OCI-LY1 (cell line): ENCODE measurements at regions not wholly inside any gene's neighbourhood (a gene's known extent, or its start where the extent isn't known, plus 50 kb on each side); places are given as distances from the start of the nearest gene placed in this dataset.

ENCODE experiments used
- H2AFZ ChIP-seq: fragments of 200-600 bp; sonication (generic), shearing (Covaris generic); 2 replicates; pipeline ENCODE4 v1.6.0; 2014; ENCODE audit warnings: antibody characterized with exemption, mild to moderate bottlenecking, low read length
- H3F3A ChIP-seq: fragments of 200-600 bp; sonication (generic), shearing (Covaris generic); 2 replicates; pipeline ENCODE4 v1.6.0; 2014; ENCODE audit warnings: mild to moderate bottlenecking, antibody characterized with exemption, low read length, moderate library complexity; ENCODE audit not compliant: insufficient read depth
- H3K27ac ChIP-seq: fragments of 200-600 bp; sonication (generic); 2 replicates; pipeline ENCODE4 v1.5.1; 2014; ENCODE audit warnings: low read length, mixed run types, mild to moderate bottlenecking, low read depth; ENCODE audit not compliant: poor library complexity, severe bottlenecking
- H3K27me3 ChIP-seq: fragments of 200-600 bp; sonication (generic); 2 replicates; pipeline ENCODE4 v1.6.0; 2014; ENCODE audit warnings: antibody characterized with exemption, mild to moderate bottlenecking, low read length, moderate library complexity; ENCODE audit not compliant: insufficient read depth
- H3K36me3 ChIP-seq: fragments of 200-600 bp; sonication (generic); 2 replicates; pipeline ENCODE4 v1.6.1; 2014; ENCODE audit warnings: mild to moderate bottlenecking, antibody characterized with exemption, low read length, moderate library complexity, mixed read lengths; ENCODE audit not compliant: insufficient read depth
- H3K4me1 ChIP-seq: fragments of 200-600 bp; sonication (generic); 2 replicates; pipeline ENCODE4 v1.5.1; 2014; ENCODE audit warnings: mild to moderate bottlenecking, low read length, moderate library complexity; ENCODE audit not compliant: insufficient read depth, severe bottlenecking
- H3K4me2 ChIP-seq: fragments of 200-600 bp; sonication (generic), shearing (Covaris generic); 2 replicates; pipeline ENCODE4 v1.6.1; 2014; ENCODE audit warnings: low read length
- H3K4me3 ChIP-seq: fragments of 200-600 bp; sonication (generic); 2 replicates; pipeline ENCODE4 v1.5.1; 2014; ENCODE audit warnings: low read length, low read depth, mild to moderate bottlenecking, mixed read lengths; ENCODE audit not compliant: poor library complexity, severe bottlenecking
- H3K79me2 ChIP-seq: fragments of 200-600 bp; shearing (Covaris generic); 2 replicates; pipeline ENCODE4 v1.6.1; 2016; ENCODE audit warnings: mixed run types, low read length, mixed read lengths; ENCODE audit not compliant: insufficient read depth
- H3K9ac ChIP-seq: fragments of 200-600 bp; sonication (generic), shearing (Covaris generic); 2 replicates; pipeline ENCODE4 v1.6.1; 2014; ENCODE audit warnings: mild to moderate bottlenecking, low read length, mixed read lengths
- H3K9me2 ChIP-seq: fragments of 200-600 bp; sonication (generic), shearing (Covaris generic); 2 replicates; pipeline ENCODE4 v1.6.1; 2014; ENCODE audit warnings: low read depth, mild to moderate bottlenecking, low read length, mixed read lengths
- H3K9me3 ChIP-seq: fragments of 200-600 bp; shearing (Covaris generic); 2 replicates; pipeline ENCODE4 v1.6.1; 2014; ENCODE audit warnings: low read length, mixed read lengths
- H4K20me1 ChIP-seq: fragments of 200-600 bp; sonication (generic), shearing (Covaris generic); 2 replicates; pipeline ENCODE4 v1.6.0; 2016; ENCODE audit warnings: mild to moderate bottlenecking, low read length; ENCODE audit not compliant: insufficient read depth
- EZH2 ChIP-seq: fragments of 200-600 bp; sonication (generic), shearing (Covaris generic); IDR thresholded peaks from 2 replicates; pipeline ENCODE4 v1.8.0; 2017; ENCODE audit warnings: borderline replicate concordance, mixed run types, mild to moderate bottlenecking, antibody characterized with exemption, low read length, moderate library complexity, mixed read lengths
- TF ChIP-seq, protein P1 (sequence below): fragments of 200-600 bp; sonication (generic), shearing (Covaris generic); IDR thresholded peaks from 2 replicates; pipeline ENCODE4 v1.5.1; 2017; ENCODE audit warnings: mild to moderate bottlenecking, antibody characterized with exemption, low read length, moderate library complexity, mixed read lengths

DNA sequence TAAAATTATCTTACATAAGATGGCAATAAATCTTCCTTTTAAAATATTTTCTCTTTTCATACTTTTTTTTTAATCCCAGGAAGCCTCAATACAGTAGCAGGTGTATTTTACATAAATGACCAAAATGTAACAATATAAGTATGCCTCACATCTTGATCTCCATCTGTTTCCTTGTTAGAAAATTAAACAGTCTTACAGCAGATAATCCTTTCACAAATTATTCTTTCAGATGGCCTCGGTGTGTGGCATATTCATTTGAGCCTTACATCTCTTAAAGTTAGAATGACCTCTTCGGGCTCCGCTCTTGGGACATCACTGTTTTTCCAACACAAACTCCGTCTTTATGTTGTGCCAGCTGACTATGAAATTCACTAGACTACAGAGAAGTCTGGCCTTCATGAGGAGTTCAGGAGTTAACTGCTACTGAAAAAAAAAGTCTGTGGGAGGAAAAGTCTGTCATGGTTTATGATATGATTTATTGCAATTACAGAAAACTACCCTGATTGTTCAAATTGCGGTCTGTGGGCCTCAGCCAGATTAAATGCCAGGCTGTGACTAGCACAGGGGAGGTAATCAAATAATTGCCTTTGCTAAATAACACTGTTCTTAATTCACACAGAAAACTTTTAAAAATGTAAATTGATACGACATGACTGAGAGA, 292.9 kb upstream of the PUM3 start:
- no peaks in the 10 kb centered on the region for H3K9me3 ChIP-seq
- no peaks in the 10 kb centered on the region for H3F3A ChIP-seq
- no peak overlapping the region for H3K9ac ChIP-seq
- H2AFZ ChIP-seq, result no peak overlapping the region
- no peaks in the 10 kb centered on the region for H3K4me1 ChIP-seq
- H3K27me3 ChIP-seq, result no peaks in the 10 kb centered on the region
- H3K9me2 ChIP-seq, result no peaks in the 10 kb centered on the region
- TF ChIP-seq, protein P1, sequence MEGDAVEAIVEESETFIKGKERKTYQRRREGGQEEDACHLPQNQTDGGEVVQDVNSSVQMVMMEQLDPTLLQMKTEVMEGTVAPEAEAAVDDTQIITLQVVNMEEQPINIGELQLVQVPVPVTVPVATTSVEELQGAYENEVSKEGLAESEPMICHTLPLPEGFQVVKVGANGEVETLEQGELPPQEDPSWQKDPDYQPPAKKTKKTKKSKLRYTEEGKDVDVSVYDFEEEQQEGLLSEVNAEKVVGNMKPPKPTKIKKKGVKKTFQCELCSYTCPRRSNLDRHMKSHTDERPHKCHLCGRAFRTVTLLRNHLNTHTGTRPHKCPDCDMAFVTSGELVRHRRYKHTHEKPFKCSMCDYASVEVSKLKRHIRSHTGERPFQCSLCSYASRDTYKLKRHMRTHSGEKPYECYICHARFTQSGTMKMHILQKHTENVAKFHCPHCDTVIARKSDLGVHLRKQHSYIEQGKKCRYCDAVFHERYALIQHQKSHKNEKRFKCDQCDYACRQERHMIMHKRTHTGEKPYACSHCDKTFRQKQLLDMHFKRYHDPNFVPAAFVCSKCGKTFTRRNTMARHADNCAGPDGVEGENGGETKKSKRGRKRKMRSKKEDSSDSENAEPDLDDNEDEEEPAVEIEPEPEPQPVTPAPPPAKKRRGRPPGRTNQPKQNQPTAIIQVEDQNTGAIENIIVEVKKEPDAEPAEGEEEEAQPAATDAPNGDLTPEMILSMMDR, result no peak
- no peak for TF ChIP-seq EZH2
- H4K20me1 ChIP-seq, result no peaks in the 10 kb centered on the region
- H3K4me3 ChIP-seq, result no peak overlapping the region
- H3K36me3 ChIP-seq, result no peaks in the 10 kb centered on the region
- no peaks in the 10 kb centered on the region for H3K79me2 ChIP-seq
- no peak overlapping the region for H3K4me2 ChIP-seq
- no peak overlapping the region for H3K27ac ChIP-seq

GRCh38 chr9:3136230-3136629, 292.3 kb upstream of the PUM3 start:
- Histone ChIP-seq H3K9ac (no peak overlapping the region), H3K27me3 (no peaks in the 10 kb centered on the region), H3K27ac (no peak overlapping the region), H4K20me1 (no peaks in the 10 kb centered on the region), H3K4me2 (no peak overlapping the region), H3K36me3 (no peaks in the 10 kb centered on the region), H3K9me3 (no peaks in the 10 kb centered on the region), H3K4me3 (no peak overlapping the region), H3K79me2 (no peaks in the 10 kb centered on the region), H3F3A (no peaks in the 10 kb centered on the region), H3K4me1 (no peaks in the 10 kb centered on the region), H2AFZ (no peak overlapping the region), H3K9me2 (no peaks in the 10 kb centered on the region)
- TF ChIP-seq EZH2, result no peak
- TF ChIP-seq, protein P1, result no peak

GRCh38 chr9:3127564-3127963, 283.7 kb upstream of the PUM3 start:
- Histone ChIP-seq H3K4me2 (no peak overlapping the region), H3K9me2 (no peaks in the 10 kb centered on the region), H3F3A (no peaks in the 10 kb centered on the region), H2AFZ (no peak overlapping the region), H3K36me3 (no peaks in the 10 kb centered on the region), H3K79me2 (no peaks in the 10 kb centered on the region), H3K4me3 (no peak overlapping the region), H3K9ac (no peak overlapping the region), H4K20me1 (no peaks in the 10 kb centered on the region; the same call in 1 of the 2 replicates), H3K27me3 (no peaks in the 10 kb centered on the region), H3K4me1 (no peaks in the 10 kb centered on the region), H3K27ac (no peak overlapping the region), H3K9me3 (no peaks in the 10 kb centered on the region)
- no peak for TF ChIP-seq EZH2
- TF ChIP-seq, protein P1, result no peak
